HL-60 (cell line): ENCODE measurements at regions not wholly inside any gene's neighbourhood (a gene's known extent, or its start where the extent isn't known, plus 50 kb on each side); places are given as distances from the start of the nearest gene placed in this dataset.

Experiments used
- POLR2AphosphoS5 ChIP-seq: IDR thresholded peaks from 2 replicates; pipeline ENCODE4 v1.6.1; 2012; ENCODE audit warnings: low read depth
- TF ChIP-seq, protein P1 (sequence below): IDR thresholded peaks from one replicate; pipeline ENCODE4 v1.5.1; 2011; ENCODE audit warnings: low read length, control low read depth, inconsistent platforms; ENCODE audit not compliant: insufficient read depth
- TF ChIP-seq, protein P2 (sequence below): IDR thresholded peaks from 2 replicates; pipeline ENCODE4 v1.6.1; 2012; ENCODE audit warnings: low read depth; ENCODE audit not compliant: insufficient replicate concordance

DNA sequence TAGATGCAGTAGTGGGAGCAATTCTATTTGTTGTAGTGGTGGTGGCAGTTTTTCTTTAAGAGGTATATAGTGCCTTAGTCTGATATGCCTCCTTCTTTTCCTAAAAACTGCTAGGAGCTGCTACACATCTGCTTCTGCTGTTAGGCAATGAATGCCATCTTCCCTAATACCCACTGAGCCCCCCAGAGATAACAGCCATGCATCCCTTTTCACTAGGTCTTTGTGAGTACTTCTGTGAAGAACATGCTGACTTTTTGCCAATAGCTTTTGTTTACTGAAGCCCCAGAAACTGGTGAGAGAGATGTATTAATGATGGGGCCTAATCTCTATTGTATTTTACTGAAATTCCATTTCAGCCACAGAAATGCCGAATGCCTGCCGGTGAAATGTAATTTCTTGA lies 92.6 kb upstream of the CHL1 start:
- TF ChIP-seq, protein P1, sequence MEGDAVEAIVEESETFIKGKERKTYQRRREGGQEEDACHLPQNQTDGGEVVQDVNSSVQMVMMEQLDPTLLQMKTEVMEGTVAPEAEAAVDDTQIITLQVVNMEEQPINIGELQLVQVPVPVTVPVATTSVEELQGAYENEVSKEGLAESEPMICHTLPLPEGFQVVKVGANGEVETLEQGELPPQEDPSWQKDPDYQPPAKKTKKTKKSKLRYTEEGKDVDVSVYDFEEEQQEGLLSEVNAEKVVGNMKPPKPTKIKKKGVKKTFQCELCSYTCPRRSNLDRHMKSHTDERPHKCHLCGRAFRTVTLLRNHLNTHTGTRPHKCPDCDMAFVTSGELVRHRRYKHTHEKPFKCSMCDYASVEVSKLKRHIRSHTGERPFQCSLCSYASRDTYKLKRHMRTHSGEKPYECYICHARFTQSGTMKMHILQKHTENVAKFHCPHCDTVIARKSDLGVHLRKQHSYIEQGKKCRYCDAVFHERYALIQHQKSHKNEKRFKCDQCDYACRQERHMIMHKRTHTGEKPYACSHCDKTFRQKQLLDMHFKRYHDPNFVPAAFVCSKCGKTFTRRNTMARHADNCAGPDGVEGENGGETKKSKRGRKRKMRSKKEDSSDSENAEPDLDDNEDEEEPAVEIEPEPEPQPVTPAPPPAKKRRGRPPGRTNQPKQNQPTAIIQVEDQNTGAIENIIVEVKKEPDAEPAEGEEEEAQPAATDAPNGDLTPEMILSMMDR = no peak
- TF ChIP-seq, protein P2, sequence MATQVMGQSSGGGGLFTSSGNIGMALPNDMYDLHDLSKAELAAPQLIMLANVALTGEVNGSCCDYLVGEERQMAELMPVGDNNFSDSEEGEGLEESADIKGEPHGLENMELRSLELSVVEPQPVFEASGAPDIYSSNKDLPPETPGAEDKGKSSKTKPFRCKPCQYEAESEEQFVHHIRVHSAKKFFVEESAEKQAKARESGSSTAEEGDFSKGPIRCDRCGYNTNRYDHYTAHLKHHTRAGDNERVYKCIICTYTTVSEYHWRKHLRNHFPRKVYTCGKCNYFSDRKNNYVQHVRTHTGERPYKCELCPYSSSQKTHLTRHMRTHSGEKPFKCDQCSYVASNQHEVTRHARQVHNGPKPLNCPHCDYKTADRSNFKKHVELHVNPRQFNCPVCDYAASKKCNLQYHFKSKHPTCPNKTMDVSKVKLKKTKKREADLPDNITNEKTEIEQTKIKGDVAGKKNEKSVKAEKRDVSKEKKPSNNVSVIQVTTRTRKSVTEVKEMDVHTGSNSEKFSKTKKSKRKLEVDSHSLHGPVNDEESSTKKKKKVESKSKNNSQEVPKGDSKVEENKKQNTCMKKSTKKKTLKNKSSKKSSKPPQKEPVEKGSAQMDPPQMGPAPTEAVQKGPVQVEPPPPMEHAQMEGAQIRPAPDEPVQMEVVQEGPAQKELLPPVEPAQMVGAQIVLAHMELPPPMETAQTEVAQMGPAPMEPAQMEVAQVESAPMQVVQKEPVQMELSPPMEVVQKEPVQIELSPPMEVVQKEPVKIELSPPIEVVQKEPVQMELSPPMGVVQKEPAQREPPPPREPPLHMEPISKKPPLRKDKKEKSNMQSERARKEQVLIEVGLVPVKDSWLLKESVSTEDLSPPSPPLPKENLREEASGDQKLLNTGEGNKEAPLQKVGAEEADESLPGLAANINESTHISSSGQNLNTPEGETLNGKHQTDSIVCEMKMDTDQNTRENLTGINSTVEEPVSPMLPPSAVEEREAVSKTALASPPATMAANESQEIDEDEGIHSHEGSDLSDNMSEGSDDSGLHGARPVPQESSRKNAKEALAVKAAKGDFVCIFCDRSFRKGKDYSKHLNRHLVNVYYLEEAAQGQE = no peak
- TF ChIP-seq POLR2AphosphoS5 = no peak
